ENCODE measurements at regions not wholly inside any gene's neighbourhood (a gene's known extent, or its start where the extent isn't known, plus 50 kb on each side); places are given as distances from the start of the nearest gene placed in this dataset.

- TF ChIP-seq FOXK2 (IDR thresholded peaks at IDR 0.05) = no peak
- TF ChIP-seq ZNF384 (IDR thresholded peaks at IDR 0.05) = no peak
- TF ChIP-seq NFRKB (IDR thresholded peaks at IDR 0.05) = no peak
- no peak for TF ChIP-seq ARNT (IDR thresholded peaks at IDR 0.05)
- TF ChIP-seq FOXM1 (IDR thresholded peaks at IDR 0.05; ENCODE audit: borderline replicate concordance) = no peak
- no peak for TF ChIP-seq SP1 (IDR thresholded peaks at IDR 0.05)
- TF ChIP-seq BHLHE40 (IDR thresholded peaks at IDR 0.05; ENCODE audit: borderline replicate concordance) = no peak
- no peak for TF ChIP-seq L3MBTL2 (conservative IDR thresholded peaks at IDR 0.05)
- TF ChIP-seq PKNOX1 (IDR thresholded peaks at IDR 0.05) = no peak
- no peak for TF ChIP-seq TARDBP (IDR thresholded peaks at IDR 0.05)
- TF ChIP-seq LEF1 (IDR thresholded peaks at IDR 0.05; ENCODE audit: borderline replicate concordance) = no peak
- no peak for TF ChIP-seq ELF4 (IDR thresholded peaks at IDR 0.05)
These were observed 710.6 kb upstream of the EPHA7 start for GRCh38 chr6:94129926-94130325.
